NCI-H345 (cell line): ENCODE measurements at regions not wholly inside any gene's neighbourhood (a gene's known extent, or its start where the extent isn't known, plus 50 kb on each side); places are given as distances from the start of the nearest gene placed in this dataset.
"Not testable (repeated sequence)": the region's sequence is repeated elsewhere in the genome, so short reads cannot be mapped to it uniquely, and the experiment has no call there.

ENCODE experiments used
- DNase-seq: peaks from one replicate; lab custom pipeline; 2025; lab: John Stamatoyannopoulos, UW

DNA sequence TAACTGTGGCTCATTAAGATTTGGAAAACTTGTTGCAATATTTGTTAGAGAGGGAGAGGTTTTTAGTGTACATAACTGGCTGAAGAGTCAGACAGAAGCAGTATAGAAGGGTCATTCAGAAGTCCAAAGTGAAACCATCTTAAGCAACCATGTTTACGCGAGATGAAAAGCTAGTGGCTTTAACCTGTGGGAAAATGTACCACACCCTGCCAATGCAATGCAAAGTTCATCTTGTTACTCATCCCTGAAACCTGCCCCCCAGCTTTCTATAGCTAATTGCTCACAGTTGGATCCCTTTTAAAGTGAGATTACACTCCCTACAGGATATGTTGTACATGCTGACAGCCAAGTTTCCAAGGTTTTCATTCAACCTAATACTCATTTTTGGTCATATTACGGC is 96.7 kb upstream of the RAPGEF2 start:
- peak; percentile 14 for DNase-seq

DNA sequence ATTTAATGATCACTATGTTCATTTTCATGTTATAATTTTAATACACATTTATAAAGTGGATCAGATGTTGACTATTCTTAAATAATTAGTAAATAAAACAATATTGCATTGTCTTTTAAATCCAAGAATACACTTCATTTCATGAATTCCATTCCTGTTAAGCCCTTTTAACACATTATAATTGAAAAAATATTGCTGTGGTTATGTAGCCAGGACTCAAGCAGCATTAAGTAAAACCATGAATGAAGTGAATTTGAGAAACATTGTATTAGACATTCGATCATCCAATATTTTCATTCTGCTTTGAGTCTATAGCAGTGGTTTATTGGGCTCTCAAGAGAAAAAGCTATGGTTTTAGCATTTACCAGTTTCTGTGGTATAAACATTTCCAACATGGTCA is 94.2 kb upstream of the RAPGEF2 start:
- DNase-seq = no peak

DNA sequence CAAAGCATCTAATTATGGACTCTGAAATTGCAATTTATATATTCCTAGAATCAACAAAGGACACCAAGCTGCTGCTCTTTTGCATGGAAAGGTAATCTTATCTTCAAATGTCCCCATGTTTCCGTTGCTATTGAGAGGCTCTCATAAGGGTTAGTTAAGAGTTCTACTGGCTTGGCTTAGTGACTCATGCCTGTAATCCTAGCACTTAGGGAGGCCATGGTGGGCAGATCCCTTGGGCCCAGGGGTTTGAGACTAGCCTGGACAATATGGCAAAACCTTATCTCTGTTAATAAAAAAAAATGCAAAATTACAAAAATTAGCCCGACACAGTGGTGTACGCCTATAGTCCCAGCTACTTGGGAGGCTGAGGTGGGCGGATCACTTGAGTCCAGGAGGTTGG is 93.4 kb upstream of the RAPGEF2 start:
- no peak for DNase-seq

DNA sequence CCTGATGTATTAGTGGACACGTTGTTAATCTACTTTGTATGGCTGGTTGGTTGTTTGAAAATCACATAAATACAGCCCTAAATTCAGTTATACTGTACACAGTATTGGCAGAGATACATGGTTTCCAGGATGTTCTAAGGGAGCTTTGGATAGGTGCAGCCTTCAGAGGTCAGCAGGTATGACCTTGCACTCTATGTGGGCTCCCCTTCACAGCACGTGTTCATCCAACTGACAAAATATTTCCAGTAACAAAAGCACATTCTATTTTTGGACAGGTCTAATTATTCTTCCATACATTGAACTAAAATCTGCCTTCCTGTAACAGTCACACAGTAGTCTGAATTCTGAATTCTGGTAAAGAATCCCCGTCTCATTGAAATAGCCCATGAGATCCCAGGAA is 92.8 kb upstream of the RAPGEF2 start:
- no peak for DNase-seq

DNA sequence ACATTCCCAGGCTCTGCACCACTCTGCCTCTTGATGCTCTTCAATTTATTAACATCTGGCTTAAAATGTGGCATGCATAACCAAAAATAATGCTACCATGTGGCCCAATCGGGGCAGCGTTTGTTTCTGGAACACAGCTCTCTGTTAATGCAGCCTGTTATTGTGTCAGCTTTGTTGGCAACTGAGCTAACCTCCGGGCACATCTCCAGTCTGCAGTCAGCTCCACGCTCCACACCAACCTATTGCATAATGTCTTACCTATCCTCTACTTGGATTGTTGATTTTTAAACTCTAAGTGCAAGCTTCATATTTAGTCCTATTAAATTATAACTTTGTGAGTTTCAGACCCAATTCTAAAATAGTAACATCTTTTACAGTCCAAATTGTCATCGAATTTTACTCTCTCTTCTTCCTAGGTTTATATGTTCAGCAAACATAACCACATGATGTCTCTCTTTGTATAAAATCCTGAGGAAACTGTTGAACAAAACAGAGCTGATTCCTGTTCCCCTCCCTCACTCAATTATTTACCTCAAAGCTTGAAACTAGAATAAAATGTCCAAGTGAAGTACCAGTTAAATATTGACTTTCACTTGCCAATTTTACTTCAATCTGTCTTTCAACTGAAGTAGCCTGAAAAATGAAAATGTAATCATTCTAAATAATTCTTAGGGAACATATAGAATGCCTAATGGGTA is 92.2 kb upstream of the RAPGEF2 start:
- DNase-seq = peak; percentile 72

DNA sequence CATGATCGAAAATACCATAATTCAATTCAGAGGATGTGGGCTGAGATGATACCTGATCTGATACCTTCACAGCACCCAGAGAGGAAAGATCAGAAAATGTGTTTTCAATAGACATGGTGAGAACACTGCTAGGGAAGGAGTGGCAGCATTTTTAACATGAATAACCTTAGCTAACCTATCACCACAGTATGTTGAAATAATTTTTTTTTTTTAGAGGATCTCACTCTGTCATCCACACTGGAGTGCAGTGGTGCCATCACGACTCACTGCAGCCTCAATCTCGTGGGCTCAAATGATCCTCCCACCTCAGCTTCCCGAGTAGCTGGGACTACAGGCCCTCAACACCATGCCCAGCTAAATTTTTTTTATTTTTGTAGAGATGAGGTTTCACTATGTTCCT is 90.5 kb upstream of the RAPGEF2 start:
- DNase-seq = no peak

DNA sequence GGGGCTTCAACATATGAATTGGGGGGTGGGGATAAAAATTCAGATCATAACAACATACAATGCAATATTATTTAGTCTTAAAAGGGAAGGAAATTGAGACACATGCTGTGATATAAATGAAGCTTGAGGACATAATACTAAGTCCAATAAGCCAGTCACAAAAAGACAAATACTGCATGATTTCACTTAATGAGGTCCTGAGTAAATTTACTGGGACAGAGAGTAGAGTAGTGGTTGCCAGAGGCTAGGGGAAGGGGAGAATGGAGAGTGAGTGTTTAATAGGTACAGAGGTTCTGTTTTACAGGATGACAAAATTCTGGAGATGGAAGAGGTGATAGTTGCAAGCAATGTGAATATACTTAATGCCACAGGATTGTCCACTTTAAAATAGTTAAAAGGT is 89.2 kb upstream of the RAPGEF2 start:
- DNase-seq = no peak

DNA sequence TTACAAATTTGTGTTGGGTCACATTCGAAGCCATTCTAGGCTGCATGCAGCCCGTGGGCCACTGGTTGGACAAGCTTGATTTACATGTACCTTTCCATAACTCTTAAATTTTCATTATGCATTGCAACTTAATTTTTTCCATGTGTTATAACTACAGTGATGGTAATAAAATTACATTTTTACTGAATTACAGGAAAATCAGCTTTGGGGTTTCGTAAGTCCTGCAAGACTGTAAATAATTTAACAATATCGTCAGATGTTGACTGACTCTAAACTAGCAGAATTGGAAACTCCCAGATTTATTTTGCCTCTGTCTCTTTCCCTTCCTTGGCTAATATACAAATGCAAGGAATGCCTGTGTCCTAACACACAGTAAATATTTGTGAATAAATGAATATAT is 88.0 kb upstream of the RAPGEF2 start:
- no peak for DNase-seq

DNA sequence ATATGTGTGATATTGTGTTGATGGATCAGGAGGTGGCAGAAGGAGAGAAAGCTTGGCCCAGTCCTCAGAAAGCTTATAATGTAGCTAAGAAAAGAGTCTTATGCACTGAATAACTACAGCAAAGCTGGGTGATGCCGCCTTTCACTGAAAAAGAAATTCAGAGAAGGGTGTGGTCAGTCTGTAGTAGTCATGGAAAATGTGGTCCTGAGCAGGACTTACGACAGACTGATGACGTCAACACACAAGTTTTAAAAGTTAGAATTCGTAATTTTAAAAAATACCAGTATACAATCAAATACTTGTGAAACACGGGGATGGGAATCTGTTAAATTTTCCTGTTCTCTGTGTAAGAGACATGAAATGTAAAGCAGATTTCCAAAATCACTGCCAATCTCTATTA is 87.0 kb upstream of the RAPGEF2 start:
- no peak for DNase-seq

DNA sequence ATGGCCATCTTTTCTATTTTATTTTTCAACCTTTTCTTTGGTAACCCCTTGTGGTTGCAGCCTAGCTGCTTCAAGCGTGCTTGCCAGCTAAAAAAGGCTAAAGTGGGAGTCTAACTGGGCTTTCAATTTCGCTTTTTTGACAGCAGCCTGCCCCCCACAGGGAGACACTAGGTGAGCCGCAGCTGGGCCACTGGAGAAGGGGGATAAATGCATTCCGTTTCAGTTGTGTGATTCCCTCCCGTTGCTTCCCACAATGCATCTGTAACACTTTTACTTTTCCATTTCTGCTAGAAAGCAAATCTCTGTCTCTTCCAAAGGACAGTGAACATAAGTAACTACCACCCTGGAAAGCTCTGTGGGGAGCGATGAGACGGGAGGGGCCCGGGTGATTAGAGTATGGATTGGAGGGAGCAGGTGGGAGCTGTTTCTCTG is 86.3 kb upstream of the RAPGEF2 start:
- peak; percentile 53 for DNase-seq

DNA sequence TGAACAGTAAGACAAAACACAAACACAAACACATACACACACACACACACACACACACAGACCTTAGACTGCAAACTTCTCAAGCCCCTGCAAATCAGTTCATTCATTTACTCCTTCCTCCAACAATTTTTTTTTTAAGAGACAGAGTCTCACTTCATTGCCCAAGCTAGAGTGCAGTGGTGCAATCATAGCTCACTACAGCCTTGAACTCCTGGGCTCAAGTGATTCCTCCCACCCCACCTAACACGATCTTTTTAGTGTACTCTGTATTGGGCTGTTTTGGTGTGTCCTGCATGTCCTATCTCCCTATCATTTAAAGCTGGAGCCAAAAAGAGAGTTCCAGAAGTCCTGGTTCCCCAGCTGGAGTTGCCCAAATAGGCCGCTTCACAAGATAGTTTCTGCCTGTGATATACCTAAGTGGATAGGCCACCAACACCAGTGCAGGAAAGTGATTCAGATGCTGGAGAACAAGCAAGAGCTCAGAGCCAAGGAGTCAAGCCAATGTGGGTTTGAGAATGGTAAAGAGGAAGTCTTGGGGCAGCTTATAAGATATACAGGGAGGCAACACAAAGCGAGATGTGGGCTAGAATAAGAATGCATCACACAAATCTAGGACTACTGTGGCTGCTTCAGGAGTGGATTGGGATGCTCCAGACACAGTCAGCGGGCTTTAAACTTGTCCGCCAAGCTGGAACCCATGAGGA is 85.4 kb upstream of the RAPGEF2 start:
- no peak for DNase-seq

DNA sequence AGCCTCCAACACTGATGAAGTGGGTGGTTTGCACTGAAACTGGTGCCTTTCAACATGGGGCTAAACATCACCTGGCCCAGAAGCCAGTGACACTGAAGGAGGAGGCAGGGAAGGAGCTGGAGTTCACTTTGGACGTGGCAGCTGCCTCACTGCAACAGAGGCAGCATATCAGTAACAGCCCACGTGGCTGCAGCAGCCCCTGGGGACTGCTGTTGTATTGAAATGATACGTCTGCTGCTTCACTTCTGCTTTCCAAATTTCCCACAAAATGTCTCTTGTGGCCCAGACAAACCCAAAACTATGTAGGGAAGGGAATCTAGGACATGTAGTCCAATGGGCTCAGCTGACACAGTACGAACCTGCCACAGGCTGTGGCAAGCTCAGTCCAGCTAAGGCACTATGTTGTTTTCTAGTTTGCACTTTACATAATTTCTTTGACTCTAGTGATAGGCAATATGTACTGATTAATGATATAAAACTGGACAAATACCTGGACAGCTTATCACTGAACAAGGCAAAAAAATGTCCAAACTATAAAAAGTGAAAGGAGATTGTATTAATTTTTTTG is 84.7 kb upstream of the RAPGEF2 start:
- no peak for DNase-seq

DNA sequence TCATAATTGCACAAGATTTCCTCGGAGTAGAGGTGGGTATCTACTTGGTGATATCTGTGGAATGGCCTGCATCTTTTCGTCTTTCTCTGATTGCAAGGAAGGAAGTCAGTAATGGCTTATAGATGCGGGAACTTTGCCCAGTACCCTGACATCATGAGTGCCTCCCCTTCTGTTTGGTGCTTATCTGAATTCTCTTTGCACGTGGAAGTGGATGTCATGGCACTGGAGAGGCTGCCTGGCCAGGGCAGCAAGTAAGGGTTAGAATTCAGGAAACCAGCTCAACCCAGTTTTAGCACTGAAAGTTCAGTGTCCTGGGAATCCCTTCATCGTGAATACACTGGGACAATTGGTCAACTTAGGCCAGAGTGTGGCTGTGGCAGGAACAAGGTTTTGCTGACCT is 83.5 kb upstream of the RAPGEF2 start:
- DNase-seq = no peak

DNA sequence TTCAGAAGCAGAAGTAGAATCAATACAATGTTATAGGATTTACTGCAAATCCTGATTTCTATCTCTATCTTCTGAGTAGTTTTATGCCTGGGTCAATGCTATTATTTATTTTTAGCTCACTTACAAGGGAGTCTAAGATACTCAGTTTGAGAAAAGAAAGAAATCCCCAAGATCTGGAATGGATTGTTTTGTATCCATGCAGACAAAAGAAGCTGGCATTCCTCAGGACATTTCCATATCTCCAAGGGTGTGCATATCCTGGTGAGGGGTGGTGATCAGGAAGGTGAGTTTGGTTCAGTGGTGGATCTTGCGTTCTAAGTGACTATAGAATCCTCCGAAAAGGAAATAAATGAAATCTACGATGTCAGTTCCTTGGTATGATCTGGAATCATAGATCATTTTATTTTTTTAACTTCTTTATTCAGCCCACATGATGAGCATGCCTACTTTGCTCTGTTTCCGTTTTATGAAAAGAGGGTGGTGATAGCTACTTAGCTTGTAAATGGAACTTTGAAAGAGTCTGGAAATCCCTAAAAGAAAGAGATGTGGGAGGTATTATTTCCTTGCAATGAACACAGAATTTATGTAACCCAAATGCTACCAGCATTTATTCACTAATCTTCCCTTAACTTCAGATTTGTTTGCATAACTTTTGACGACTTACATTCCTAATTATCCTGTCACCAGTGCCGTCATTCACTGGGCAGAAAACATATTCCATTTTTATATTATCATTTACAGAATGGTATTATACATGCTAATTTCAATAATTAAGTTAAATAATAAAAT is 81.1 kb upstream of the RAPGEF2 start:
- no peak for DNase-seq

DNA sequence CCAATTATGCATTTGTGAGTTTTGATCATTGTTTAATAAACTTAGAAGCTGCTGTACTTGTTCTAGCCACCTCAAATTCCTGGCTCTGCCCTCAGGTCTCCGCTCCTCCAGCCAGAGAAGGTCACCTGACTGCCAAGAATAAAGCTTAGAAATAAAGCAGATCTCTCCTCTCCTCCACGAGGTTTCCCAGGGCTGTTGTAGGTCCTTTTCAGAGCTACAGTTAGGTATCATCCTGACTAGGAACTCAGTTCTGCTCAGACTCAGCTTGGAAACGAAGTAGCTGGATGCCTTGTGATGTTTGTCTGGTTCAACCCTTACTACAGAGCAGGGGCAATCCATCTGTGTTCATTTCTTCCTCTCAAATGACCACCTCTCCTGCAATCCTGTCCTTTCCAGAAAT is 79.1 kb upstream of the RAPGEF2 start:
- no peak for DNase-seq

DNA sequence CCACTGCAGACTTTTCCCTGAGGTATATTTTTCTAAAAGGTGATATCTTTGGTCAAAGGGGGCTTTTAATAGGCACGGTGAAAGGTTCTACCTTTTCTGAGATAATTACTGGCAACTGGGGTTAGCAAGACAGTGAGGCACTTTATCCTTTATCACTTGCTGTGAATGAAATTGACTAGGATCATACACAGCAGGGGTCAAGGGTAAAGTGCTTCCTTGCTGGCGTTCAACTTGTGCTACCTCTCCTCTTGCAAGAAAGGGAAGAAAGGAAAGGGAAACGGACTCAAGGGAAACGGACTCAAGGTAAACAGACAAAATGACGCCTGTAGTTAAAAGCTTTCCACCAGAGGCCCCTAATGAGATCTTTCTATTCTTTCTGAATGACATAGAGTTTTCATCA is 78.6 kb upstream of the RAPGEF2 start:
- DNase-seq = no peak

DNA sequence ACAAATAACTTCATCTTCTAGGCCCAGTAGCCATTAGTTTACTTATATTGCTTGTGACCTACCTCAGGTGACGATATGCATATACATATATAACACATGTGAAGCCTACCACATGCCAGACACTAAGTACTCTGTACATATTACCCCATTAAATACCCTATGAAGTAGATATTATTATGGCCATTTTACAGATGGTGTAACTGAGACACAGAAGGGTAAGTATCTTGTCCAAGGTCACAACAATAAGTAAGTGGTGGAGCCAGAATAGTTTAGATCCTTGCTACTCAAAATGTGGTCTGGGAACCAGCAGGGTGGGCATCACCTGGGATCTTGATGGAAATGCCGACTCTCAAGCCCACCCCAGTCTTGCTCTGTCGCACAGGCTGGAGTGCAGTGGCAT is 78.1 kb upstream of the RAPGEF2 start:
- DNase-seq = no peak

DNA sequence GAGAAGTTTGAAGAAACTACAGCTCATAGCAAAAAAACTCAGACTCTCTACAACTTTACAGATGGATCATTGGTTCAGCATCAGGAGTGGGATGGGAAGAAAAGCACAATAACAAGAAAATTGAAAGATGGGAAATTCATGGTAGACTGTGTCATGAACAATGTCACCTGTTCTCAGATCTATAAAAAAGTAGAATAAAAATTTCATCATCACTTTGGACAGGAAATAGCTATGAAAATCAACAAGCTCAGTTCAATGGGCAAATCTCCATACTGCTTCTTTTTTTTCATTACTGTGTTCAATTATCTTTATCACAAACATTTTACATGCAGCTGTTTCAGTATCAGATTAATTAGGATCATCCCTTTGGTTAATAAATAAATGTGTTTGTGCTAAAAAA is 76.5 kb upstream of the RAPGEF2 start:
- no peak for DNase-seq

DNA sequence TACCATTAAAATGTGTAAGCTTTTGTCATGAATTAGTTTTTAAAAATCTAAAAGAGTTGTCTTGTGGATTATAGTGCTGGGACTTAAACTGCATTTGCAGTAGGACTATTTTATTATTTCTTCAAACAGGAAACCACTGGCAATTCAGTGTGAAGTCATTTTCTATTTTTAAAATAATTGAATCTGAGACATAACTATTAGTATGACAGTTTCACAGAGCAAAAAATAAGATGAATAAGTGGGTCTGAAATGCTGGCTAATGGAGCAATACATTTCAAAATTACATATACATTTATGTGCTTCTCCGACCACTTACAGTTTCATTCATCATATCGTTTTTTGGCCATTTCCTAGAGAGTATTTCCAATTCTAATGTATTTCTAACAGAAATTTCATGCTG is 75.3 kb upstream of the RAPGEF2 start:
- no peak for DNase-seq

DNA sequence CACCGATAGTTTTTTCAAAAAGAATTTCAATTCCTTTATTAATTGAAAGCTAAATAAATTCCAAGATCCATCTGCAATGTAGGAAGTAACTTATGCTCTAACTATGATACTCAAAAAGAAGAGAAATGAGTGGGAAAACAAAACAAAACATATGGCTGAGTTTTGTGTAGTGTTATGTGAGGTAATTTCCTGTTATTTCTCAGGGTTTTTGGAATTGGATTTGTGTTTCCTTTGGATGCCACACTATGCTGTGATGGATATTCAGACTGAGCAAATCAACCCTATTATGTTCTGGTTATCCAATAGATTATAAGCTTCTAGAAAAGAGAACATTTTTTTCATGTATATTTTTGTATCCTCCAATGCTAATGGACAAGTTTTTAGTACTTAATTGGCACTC is 73.4 kb upstream of the RAPGEF2 start:
- DNase-seq = no peak

DNA sequence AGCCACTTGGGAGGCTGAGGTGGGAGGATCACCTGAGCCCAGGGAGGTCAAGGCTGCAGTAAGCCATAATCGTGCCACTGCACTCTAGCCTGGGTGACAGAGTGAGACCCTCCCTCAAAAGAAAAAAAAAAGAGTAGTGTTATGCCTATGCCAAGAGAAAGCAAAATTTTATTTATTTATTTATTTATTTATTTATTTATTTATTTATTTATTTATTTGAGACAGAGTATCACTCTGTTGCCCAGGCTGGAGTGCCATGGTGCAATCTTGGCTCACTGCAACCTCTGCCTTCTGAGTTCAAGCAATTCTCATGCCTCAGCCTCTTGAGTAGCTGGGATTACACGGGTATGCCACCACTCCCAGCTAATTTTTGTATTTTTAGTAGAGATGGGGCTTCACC is 72.6 kb upstream of the RAPGEF2 start:
- DNase-seq = not testable (repeated sequence)

DNA sequence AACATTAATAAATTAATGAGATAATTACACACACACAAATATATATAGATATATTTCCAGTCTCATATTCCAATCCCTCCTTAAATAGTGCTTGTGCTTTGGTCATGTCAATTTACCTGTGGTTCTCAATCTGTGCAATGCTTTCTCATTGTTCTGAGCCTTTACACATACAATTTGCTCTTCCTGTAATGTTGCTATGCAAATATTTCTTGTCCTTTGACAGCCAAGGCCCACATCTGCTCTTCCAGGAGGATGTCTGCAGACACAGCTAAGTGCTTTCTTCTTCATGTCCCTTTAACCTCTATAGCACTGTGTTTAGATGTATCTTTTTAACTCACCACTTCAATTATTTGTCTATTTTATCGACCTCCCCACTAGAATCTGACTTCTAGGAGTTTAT is 67.3 kb upstream of the RAPGEF2 start:
- DNase-seq = no peak

DNA sequence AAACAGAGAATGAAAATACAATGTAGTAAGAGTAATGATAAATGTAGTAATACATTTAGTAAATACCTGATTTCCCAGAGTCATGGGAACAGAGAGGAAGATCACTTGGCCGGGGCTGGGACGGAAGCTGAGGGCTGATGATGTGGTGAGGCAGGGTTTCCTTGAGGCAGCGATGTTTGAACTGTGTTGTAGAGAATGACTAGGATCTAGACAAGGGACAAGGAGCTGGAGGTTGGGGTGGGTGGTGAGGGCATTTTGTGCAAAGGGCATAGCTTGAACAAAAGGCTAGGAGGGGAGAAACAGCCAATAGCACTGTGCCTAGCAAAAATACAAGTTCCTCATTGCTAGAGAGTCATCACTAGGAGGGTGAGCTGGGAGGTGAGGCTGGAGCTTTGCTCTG is 64.3 kb upstream of the RAPGEF2 start:
- no peak for DNase-seq
